Ishikawa (cell line): ENCODE measurements at regions not wholly inside any gene's neighbourhood (a gene's known extent, or its start where the extent isn't known, plus 50 kb on each side); places are given as distances from the start of the nearest gene placed in this dataset.
A peak's percentile ranks its signal among the peaks of the same experiment; 100 is the strongest.

Experiments
- CEBPB ChIP-seq: IDR thresholded peaks from 2 replicates; pipeline ENCODE4 v1.6.1; 2012
- CREB1 ChIP-seq: IDR thresholded peaks from 2 replicates; pipeline ENCODE4 v1.6.1; 2012; ENCODE audit warnings: low read depth
- EGR1 ChIP-seq: IDR thresholded peaks from 2 replicates; pipeline ENCODE4 v1.6.1; 2012
- EP300 ChIP-seq: IDR thresholded peaks from 2 replicates; pipeline ENCODE4 v1.6.1; 2012; ENCODE audit warnings: borderline replicate concordance
- FOXM1 ChIP-seq: IDR thresholded peaks from 2 replicates; pipeline ENCODE4 v1.6.1; 2012; ENCODE audit warnings: low read depth, borderline replicate concordance
- NFIC ChIP-seq: IDR thresholded peaks from 2 replicates; pipeline ENCODE4 v1.6.1; 2012
- RAD21 ChIP-seq: IDR thresholded peaks from 2 replicates; pipeline ENCODE4 v1.6.1; 2012; ENCODE audit warnings: low read depth
- TAF1 ChIP-seq: IDR thresholded peaks from 2 replicates; pipeline ENCODE4 v1.6.1; 2012; ENCODE audit warnings: low read depth, mild to moderate bottlenecking
- TCF12 ChIP-seq: IDR thresholded peaks from 2 replicates; pipeline ENCODE4 v1.6.1; 2012; ENCODE audit warnings: low read depth
- TEAD4 ChIP-seq: IDR thresholded peaks from 2 replicates; pipeline ENCODE4 v1.6.1; 2012
- YY1 ChIP-seq: IDR thresholded peaks from 2 replicates; pipeline ENCODE4 v1.6.1; 2012; ENCODE audit warnings: low read depth
- ZBTB7A ChIP-seq: IDR thresholded peaks from 2 replicates; pipeline ENCODE4 v1.6.1; 2012; ENCODE audit warnings: low read depth
- TF ChIP-seq, protein P1 (sequence below): IDR thresholded peaks from 2 replicates; pipeline ENCODE4 v1.6.1; 2012
- TF ChIP-seq, protein P2 (sequence below): IDR thresholded peaks from 2 replicates; pipeline ENCODE4 v1.6.1; 2012; ENCODE audit warnings: low read depth, mild to moderate bottlenecking
- TF ChIP-seq, protein P3 (sequence below): IDR thresholded peaks from 2 replicates; pipeline ENCODE4 v1.6.1; 2012

DNA sequence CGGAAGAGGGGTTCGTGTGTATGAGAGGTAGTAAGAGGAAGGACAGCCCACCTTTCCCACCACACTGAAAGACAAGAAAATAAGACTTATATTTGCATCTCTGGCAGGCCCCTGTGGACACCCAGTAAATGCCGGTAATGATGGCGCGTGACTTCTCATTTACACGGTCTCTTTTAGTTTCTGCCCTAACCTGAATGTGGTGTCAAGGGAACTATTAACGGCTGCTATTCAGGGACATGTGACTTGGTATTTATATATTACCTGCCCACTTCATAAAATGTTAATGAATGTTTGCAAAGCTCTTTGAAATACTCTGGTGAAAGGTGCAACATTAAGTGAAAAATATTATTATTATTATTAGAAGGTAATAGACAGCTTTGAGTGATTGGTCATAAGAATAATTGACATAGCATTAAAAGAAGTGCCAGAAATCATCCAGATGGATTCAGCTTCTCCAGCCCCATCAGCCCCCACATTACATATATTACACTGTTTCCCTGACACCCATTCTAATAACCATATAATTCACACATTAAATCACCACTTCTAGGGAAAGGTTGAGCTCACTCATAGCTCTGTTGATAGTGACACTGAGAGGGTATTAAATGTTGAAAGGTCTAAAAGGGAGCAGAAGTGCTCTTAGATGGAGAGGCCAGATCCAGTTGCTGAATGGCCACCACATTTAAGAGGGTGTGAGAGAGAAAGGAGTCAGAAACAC lies 83.0 kb upstream of the BEND4 start:
- TF ChIP-seq EGR1 (no peak), TEAD4 (no peak), CEBPB (no peak), TCF12 (no peak), EP300 (no peak), RAD21 (no peak), NFIC (no peak), YY1 (no peak), ZBTB7A (no peak)
- TF ChIP-seq, protein P1, sequence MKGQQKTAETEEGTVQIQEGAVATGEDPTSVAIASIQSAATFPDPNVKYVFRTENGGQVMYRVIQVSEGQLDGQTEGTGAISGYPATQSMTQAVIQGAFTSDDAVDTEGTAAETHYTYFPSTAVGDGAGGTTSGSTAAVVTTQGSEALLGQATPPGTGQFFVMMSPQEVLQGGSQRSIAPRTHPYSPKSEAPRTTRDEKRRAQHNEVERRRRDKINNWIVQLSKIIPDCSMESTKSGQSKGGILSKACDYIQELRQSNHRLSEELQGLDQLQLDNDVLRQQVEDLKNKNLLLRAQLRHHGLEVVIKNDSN, result no peak
- TF ChIP-seq, protein P2, sequence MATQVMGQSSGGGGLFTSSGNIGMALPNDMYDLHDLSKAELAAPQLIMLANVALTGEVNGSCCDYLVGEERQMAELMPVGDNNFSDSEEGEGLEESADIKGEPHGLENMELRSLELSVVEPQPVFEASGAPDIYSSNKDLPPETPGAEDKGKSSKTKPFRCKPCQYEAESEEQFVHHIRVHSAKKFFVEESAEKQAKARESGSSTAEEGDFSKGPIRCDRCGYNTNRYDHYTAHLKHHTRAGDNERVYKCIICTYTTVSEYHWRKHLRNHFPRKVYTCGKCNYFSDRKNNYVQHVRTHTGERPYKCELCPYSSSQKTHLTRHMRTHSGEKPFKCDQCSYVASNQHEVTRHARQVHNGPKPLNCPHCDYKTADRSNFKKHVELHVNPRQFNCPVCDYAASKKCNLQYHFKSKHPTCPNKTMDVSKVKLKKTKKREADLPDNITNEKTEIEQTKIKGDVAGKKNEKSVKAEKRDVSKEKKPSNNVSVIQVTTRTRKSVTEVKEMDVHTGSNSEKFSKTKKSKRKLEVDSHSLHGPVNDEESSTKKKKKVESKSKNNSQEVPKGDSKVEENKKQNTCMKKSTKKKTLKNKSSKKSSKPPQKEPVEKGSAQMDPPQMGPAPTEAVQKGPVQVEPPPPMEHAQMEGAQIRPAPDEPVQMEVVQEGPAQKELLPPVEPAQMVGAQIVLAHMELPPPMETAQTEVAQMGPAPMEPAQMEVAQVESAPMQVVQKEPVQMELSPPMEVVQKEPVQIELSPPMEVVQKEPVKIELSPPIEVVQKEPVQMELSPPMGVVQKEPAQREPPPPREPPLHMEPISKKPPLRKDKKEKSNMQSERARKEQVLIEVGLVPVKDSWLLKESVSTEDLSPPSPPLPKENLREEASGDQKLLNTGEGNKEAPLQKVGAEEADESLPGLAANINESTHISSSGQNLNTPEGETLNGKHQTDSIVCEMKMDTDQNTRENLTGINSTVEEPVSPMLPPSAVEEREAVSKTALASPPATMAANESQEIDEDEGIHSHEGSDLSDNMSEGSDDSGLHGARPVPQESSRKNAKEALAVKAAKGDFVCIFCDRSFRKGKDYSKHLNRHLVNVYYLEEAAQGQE, result no peak

DNA sequence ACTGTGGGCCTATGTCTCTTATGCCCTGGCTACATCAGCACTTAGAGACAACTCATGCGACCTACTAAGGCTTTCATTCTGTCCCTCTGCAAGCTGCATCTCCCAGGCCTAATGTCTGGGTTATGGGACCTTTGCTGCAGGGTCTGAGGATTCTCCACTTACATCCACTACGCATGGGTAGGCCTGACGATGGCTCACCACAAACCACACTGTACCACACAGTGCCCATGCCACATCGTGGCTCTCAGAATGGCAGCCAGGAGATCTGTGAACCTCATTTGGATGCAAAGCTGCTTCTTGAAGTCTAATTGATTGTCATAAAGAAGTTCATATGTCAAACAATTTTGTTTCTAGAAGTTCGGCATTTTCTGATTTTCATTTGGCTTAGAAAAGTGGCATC lies 84.6 kb upstream of the BEND4 start:
- TF ChIP-seq TEAD4 (no peak), EGR1 (no peak), NFIC (no peak), CREB1 (no peak), FOXM1 (no peak)
- TF ChIP-seq, protein P3, sequence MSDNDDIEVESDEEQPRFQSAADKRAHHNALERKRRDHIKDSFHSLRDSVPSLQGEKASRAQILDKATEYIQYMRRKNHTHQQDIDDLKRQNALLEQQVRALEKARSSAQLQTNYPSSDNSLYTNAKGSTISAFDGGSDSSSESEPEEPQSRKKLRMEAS, result no peak
- TF ChIP-seq, protein P2, result no peak
- TF ChIP-seq, protein P1, result no peak

DNA sequence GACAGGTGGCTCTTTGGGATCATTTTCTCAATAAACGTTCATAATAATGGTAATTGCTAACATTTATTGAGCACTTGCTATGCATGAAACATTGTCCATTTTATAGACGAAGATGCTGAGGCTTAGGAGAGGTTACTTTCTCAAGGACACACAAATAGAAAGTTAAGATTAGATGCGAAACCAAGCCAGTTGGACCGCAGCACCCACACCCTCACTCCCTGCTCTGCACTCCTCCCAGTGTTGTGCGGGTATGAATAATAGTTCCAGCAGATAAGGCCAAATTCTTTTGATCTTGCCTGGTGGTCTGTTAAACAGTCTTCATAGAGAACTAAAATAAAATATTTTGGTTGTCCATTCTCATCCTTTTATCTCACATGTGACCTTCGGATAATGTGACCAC lies 85.0 kb upstream of the BEND4 start:
- TF ChIP-seq CEBPB, result no peak
- no peak for TF ChIP-seq CREB1
- TF ChIP-seq TAF1, result no peak
- TF ChIP-seq NFIC, result no peak
- no peak for TF ChIP-seq TCF12
- TF ChIP-seq EP300, result no peak
- TF ChIP-seq, protein P1, result no peak
- no peak for TF ChIP-seq FOXM1
- no peak for TF ChIP-seq YY1
- TF ChIP-seq, protein P3, result no peak
- no peak for TF ChIP-seq RAD21
- no peak for TF ChIP-seq TEAD4
- TF ChIP-seq, protein P2, result no peak
- no peak for TF ChIP-seq EGR1
- no peak for TF ChIP-seq ZBTB7A

DNA sequence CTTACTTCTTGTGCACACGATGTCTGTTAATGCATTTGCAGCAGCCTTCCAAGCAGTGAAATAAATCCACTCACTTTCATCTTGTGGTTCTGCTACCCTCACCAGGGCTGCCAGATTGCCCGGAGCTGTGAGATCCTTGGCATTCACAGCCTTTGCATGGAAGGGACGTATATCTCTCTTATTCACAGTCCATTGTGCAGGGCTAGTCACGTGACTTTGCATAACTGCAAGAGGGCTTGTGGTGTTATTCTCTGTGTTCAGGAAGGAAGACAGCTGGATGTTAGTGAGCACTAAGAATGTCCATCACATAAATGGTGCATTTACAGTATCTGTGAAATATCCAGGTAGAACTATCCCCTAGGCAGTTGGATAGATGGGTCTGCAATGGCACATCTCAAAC lies 96.5 kb upstream of the BEND4 start:
- TF ChIP-seq, protein P1, result peak; percentile 35; the same call in 1 of the 2 replicates
- TF ChIP-seq CREB1 (no peak), TAF1 (no peak), FOXM1 (no peak)
